Neural cell (in vitro differentiated cells): ENCODE measurements at regions not wholly inside any gene's neighbourhood (a gene's known extent, or its start where the extent isn't known, plus 50 kb on each side); places are given as distances from the start of the nearest gene placed in this dataset.
"Not testable (repeated sequence)": the region's sequence is repeated elsewhere in the genome, so short reads cannot be mapped to it uniquely, and the experiment has no call there.

Experiments
- H2AFZ ChIP-seq: fragments of 200-600, 300-800 bp; sonication (generic), shearing (Covaris generic); 2 replicates; pipeline ENCODE4 v1.6.0; 2014; ENCODE audit warnings: low read depth, mild to moderate bottlenecking, antibody characterized with exemption, low read length, moderate library complexity
- H3F3A ChIP-seq: fragments of 200-600 bp; shearing (Covaris generic); 2 replicates; pipeline ENCODE4 v1.6.1; 2016; ENCODE audit warnings: mild to moderate bottlenecking, moderate library complexity, mixed read lengths, antibody characterized with exemption, low read length; ENCODE audit not compliant: insufficient read depth, poor library complexity, severe bottlenecking
- H3K27ac ChIP-seq: fragments of 200-600, 300-800 bp; sonication (generic), shearing (Covaris generic); 2 replicates; pipeline ENCODE4 v1.5.1; 2014; ENCODE audit warnings: mild to moderate bottlenecking, low read length, moderate library complexity
- H3K27me3 ChIP-seq: fragments of 300-800, 200-600 bp; sonication (generic), shearing (Covaris generic); 2 replicates; pipeline ENCODE4 v1.6.0; 2014; ENCODE audit warnings: mild to moderate bottlenecking, low read depth, low read length, moderate library complexity; ENCODE audit not compliant: insufficient read depth
- H3K36me3 ChIP-seq: fragments of 300-800, 200-600 bp; sonication (generic), shearing (Covaris generic); 2 replicates; pipeline ENCODE4 v1.5.1; 2014; ENCODE audit warnings: mild to moderate bottlenecking, antibody characterized with exemption, low read length, moderate library complexity; ENCODE audit not compliant: insufficient read depth
- H3K4me2 ChIP-seq: fragments of 300-800, 200-600 bp; sonication (generic), shearing (Covaris generic); 2 replicates; pipeline ENCODE4 v1.6.0; 2014; ENCODE audit warnings: mild to moderate bottlenecking, low read length
- H3K4me3 ChIP-seq: fragments of 300-800, 200-600 bp; sonication (generic), shearing (Covaris generic); 2 replicates; pipeline ENCODE4 v1.5.1; 2014; ENCODE audit warnings: mild to moderate bottlenecking, low read length, moderate library complexity
- H3K79me2 ChIP-seq: fragments of 200-600 bp; shearing (Covaris generic); replicated peaks from 2 replicates; pipeline ENCODE4 v1.6.0; 2014; ENCODE audit warnings: mild to moderate bottlenecking, low read length, moderate library complexity; ENCODE audit not compliant: insufficient read depth
- H3K9ac ChIP-seq: fragments of 300-800, 200-600 bp; sonication (generic), shearing (Covaris generic); 2 replicates; pipeline ENCODE4 v1.6.1; 2016; ENCODE audit warnings: mild to moderate bottlenecking, low read length, mixed read lengths
- H3K9me2 ChIP-seq: fragments of 200-600 bp; shearing (Covaris generic); 2 replicates; pipeline ENCODE4 v1.6.1; 2016; ENCODE audit warnings: mild to moderate bottlenecking, low read length, mixed read lengths; ENCODE audit not compliant: insufficient read depth
- H3K9me3 ChIP-seq: fragments of 200-600, 300-800 bp; sonication (generic), shearing (Covaris generic); 2 replicates; pipeline ENCODE4 v1.6.1; 2016; ENCODE audit warnings: mild to moderate bottlenecking, mixed run types, low read length, moderate library complexity, mixed read lengths
- H4K20me1 ChIP-seq: fragments of 200-600 bp; shearing (Covaris generic); 2 replicates; pipeline ENCODE4 v1.6.1; 2016; ENCODE audit warnings: mild to moderate bottlenecking, mixed run types; ENCODE audit not compliant: insufficient read depth
- EP300 ChIP-seq: fragments of 450-650 bp; conservative IDR thresholded peaks from 2 replicates; pipeline ENCODE4 v1.6.1; 2014; ENCODE audit warnings: antibody characterized with exemption, mild to moderate bottlenecking, moderate library complexity; ENCODE audit not compliant: poor library complexity, severe bottlenecking
- EZH2 ChIP-seq: fragments of 200-600, 300-800 bp; shearing (Covaris generic), sonication (generic); IDR thresholded peaks from 2 replicates; pipeline ENCODE4 v1.6.1; 2014; ENCODE audit warnings: antibody characterized with exemption, low read length, borderline replicate concordance, mild to moderate bottlenecking; ENCODE audit not compliant: insufficient read depth, poor library complexity, severe bottlenecking
- MXI1 ChIP-seq: fragments of 450-650 bp; conservative IDR thresholded peaks from 2 replicates; pipeline ENCODE4 v1.6.1; 2014; ENCODE audit warnings: antibody characterized with exemption, mild to moderate bottlenecking; ENCODE audit not compliant: poor library complexity, severe bottlenecking
- POLR2AphosphoS5 ChIP-seq: IDR thresholded peaks from 2 replicates; pipeline ENCODE4 v1.6.1; 2012
- RAD21 ChIP-seq: fragments of 450-650 bp; conservative IDR thresholded peaks from 2 replicates; pipeline ENCODE4 v1.6.1; 2014; ENCODE audit warnings: antibody characterized with exemption, mild to moderate bottlenecking, moderate library complexity
- SMC3 ChIP-seq: fragments of 450-650 bp; conservative IDR thresholded peaks from 2 replicates; pipeline ENCODE4 v1.6.1; 2014; ENCODE audit warnings: antibody characterized with exemption, mild to moderate bottlenecking, moderate library complexity; ENCODE audit not compliant: poor library complexity
- TAF1 ChIP-seq: IDR thresholded peaks from 2 replicates; pipeline ENCODE4 v1.6.1; 2012; ENCODE audit warnings: low read depth
- TF ChIP-seq, protein P1 (sequence below): fragments of 450-650 bp; IDR thresholded peaks from 2 replicates; pipeline ENCODE4 v1.5.1; 2014; ENCODE audit warnings: antibody characterized with exemption, mild to moderate bottlenecking, moderate library complexity; ENCODE audit not compliant: poor library complexity, severe bottlenecking
- TF ChIP-seq, protein P2 (sequence below): IDR thresholded peaks from 2 replicates; pipeline ENCODE4 v1.6.1; 2012; ENCODE audit warnings: borderline replicate concordance

DNA sequence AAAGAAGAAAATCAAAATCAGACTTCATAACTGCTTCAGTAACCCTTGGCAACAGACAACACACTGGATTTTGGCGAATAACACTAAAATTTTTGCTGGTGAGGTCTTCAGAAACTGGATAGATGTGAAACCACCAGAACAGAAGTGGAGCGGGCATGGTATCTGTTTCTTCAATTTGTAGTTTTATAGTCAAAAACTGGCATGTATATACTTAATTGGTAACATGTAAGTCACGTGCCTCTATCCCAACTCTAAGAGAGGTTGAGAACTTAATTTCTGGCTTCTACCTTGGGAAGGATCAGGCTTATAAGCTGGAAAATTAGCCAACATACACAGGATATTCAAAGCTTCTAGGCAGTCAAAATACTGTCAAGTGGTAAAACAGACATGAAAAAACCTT lies 172.6 kb upstream of the CHL1 start:
- Histone ChIP-seq H3K9me3 (no peaks in the 10 kb centered on the region), H4K20me1 (no peaks in the 10 kb centered on the region), H3K9me2 (no peaks in the 10 kb centered on the region), H3K27me3 (no peaks in the 10 kb centered on the region), H3K4me3 (no peak overlapping the region), H3K9ac (no peak overlapping the region), H3K36me3 (no peaks in the 10 kb centered on the region), H3K79me2 (no peaks in the 10 kb centered on the region), H2AFZ (no peak overlapping the region), H3K27ac (no peak overlapping the region), H3F3A (no peaks in the 10 kb centered on the region), H3K4me2 (no peak overlapping the region)
- TF ChIP-seq, protein P1, sequence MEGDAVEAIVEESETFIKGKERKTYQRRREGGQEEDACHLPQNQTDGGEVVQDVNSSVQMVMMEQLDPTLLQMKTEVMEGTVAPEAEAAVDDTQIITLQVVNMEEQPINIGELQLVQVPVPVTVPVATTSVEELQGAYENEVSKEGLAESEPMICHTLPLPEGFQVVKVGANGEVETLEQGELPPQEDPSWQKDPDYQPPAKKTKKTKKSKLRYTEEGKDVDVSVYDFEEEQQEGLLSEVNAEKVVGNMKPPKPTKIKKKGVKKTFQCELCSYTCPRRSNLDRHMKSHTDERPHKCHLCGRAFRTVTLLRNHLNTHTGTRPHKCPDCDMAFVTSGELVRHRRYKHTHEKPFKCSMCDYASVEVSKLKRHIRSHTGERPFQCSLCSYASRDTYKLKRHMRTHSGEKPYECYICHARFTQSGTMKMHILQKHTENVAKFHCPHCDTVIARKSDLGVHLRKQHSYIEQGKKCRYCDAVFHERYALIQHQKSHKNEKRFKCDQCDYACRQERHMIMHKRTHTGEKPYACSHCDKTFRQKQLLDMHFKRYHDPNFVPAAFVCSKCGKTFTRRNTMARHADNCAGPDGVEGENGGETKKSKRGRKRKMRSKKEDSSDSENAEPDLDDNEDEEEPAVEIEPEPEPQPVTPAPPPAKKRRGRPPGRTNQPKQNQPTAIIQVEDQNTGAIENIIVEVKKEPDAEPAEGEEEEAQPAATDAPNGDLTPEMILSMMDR = no peak
- TF ChIP-seq MXI1 (no peak), RAD21 (no peak), EZH2 (no peak), POLR2AphosphoS5 (no peak)

DNA sequence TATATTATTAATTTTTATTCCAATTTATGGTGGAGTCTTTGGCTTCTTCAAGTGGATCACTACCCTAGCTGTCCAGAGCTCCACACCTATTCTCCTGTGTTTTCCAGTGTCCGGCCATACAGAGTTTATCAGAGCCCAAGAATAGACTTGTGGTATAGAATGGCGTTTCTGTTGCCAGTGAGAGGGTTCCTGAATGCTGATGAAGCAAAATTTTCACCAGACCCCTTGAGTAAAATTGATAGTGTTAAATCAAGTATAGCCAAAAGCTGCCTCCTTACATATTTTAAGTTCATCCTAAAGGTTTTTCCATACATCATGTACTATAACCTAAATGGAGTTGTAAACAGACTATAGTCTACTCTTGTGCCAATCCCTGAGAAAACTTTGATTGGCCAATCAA lies 171.5 kb upstream of the CHL1 start:
- Histone ChIP-seq H3K4me2 (no peak overlapping the region), H3K9me3 (no peaks in the 10 kb centered on the region), H3K36me3 (no peaks in the 10 kb centered on the region), H4K20me1 (no peaks in the 10 kb centered on the region), H3K27me3 (no peaks in the 10 kb centered on the region), H3K4me3 (no peak overlapping the region), H3K27ac (no peak overlapping the region), H2AFZ (no peak overlapping the region), H3F3A (no peaks in the 10 kb centered on the region), H3K9ac (no peak overlapping the region), H3K9me2 (no peaks in the 10 kb centered on the region), H3K79me2 (no peaks in the 10 kb centered on the region)
- TF ChIP-seq, protein P1 = no peak
- TF ChIP-seq POLR2AphosphoS5 = no peak
- no peak for TF ChIP-seq EZH2
- TF ChIP-seq, protein P2, sequence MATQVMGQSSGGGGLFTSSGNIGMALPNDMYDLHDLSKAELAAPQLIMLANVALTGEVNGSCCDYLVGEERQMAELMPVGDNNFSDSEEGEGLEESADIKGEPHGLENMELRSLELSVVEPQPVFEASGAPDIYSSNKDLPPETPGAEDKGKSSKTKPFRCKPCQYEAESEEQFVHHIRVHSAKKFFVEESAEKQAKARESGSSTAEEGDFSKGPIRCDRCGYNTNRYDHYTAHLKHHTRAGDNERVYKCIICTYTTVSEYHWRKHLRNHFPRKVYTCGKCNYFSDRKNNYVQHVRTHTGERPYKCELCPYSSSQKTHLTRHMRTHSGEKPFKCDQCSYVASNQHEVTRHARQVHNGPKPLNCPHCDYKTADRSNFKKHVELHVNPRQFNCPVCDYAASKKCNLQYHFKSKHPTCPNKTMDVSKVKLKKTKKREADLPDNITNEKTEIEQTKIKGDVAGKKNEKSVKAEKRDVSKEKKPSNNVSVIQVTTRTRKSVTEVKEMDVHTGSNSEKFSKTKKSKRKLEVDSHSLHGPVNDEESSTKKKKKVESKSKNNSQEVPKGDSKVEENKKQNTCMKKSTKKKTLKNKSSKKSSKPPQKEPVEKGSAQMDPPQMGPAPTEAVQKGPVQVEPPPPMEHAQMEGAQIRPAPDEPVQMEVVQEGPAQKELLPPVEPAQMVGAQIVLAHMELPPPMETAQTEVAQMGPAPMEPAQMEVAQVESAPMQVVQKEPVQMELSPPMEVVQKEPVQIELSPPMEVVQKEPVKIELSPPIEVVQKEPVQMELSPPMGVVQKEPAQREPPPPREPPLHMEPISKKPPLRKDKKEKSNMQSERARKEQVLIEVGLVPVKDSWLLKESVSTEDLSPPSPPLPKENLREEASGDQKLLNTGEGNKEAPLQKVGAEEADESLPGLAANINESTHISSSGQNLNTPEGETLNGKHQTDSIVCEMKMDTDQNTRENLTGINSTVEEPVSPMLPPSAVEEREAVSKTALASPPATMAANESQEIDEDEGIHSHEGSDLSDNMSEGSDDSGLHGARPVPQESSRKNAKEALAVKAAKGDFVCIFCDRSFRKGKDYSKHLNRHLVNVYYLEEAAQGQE = no peak
- TF ChIP-seq TAF1 = no peak
- TF ChIP-seq MXI1 = no peak
- TF ChIP-seq EP300 = no peak
- TF ChIP-seq SMC3 = no peak
- no peak for TF ChIP-seq RAD21

DNA sequence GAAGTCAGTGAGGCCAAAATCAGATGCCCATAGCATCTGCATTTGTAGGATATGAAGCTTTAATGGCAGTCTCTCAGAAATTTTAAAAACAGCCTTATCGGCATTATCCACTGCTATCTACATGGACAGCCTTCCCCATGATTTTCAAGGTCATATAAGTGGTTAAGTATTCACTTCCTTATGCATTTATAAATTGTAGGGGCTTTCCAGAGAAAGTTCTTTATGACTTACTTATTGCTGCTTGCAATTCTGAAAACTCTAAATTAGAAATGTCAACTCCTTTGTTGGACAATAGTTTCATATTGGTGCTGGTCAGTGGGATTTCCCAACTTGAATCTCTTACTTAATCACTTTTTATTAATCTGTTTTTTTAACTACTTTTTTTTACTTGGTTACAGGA lies 160.6 kb upstream of the CHL1 start:
- H3F3A ChIP-seq, H3K9me2 ChIP-seq, H4K20me1 ChIP-seq, H3K9me3 ChIP-seq, H3K79me2 ChIP-seq, H3K4me3 ChIP-seq, H3K9ac ChIP-seq, H2AFZ ChIP-seq, H3K36me3 ChIP-seq, H3K27me3 ChIP-seq, H3K4me2 ChIP-seq: not testable (repeated sequence)
- H3K27ac ChIP-seq = peak overlapping the region; percentile 50
